GM18526 (cell line): ENCODE measurements at regions not wholly inside any gene's neighbourhood (a gene's known extent, or its start where the extent isn't known, plus 50 kb on each side); places are given as distances from the start of the nearest gene placed in this dataset.

Source experiments
- POLR2A ChIP-seq: IDR thresholded peaks from 3 replicates; pipeline ENCODE4 v1.6.1; 2011; ENCODE audit not compliant: insufficient read length; ENCODE audit errors: extremely low read depth

GRCh38 chr6:26307850-26308249 lies 57.1 kb upstream of the BTN3A2 start:
- TF ChIP-seq POLR2A: no peak

GRCh38 chr6:26309731-26310142 lies 55.3 kb upstream of the BTN3A2 start:
- no peak for TF ChIP-seq POLR2A

GRCh38 chr6:26311012-26311384 lies 54.0 kb upstream of the BTN3A2 start:
- no peak for TF ChIP-seq POLR2A

GRCh38 chr6:26311385-26312095 lies 53.5 kb upstream of the BTN3A2 start:
- TF ChIP-seq POLR2A: no peak

- no peak for TF ChIP-seq POLR2A
Observed at GRCh38 chr6:26312096-26312463, 52.9 kb upstream of the BTN3A2 start.

GRCh38 chr6:26312501-26313397 lies 52.2 kb upstream of the BTN3A2 start:
- TF ChIP-seq POLR2A: no peak
